GM18517 (cell line): ENCODE measurements at regions not wholly inside any gene's neighbourhood (a gene's known extent, or its start where the extent isn't known, plus 50 kb on each side); places are given as distances from the start of the nearest gene placed in this dataset.

ENCODE experiments used
- ATAC-seq: cut with Tn5 transposase; IDR thresholded peaks from one replicate; pipeline ENCODE4 v1.9.1; 2021; ENCODE audit warnings: mild to moderate bottlenecking, moderate library complexity; ENCODE audit not compliant: unreplicated experiment

GRCh38 chr10:108902619-108903285, 1020.6 kb downstream of the XPNPEP1 start:
- peak; percentile 48 for ATAC-seq

GRCh38 chr10:108901781-108902618, 1021.3 kb downstream of the XPNPEP1 start:
- no peak for ATAC-seq

GRCh38 chr10:108899670-108900069, 1023.6 kb downstream of the XPNPEP1 start:
- ATAC-seq = no peak

- ATAC-seq = peak; percentile 94
These were observed 1028.7 kb downstream of the XPNPEP1 start for GRCh38 chr10:108894402-108895301.

GRCh38 chr10:108877095-108877561, 1046.2 kb downstream of the XPNPEP1 start:
- ATAC-seq = no peak

GRCh38 chr10:108872854-108873253, 1050.5 kb downstream of the XPNPEP1 start:
- ATAC-seq = peak; percentile 63

GRCh38 chr10:108868881-108869280, 1054.4 kb downstream of the XPNPEP1 start:
- no peak for ATAC-seq

GRCh38 chr10:108862676-108863350, 1060.5 kb downstream of the XPNPEP1 start:
- ATAC-seq = no peak

GRCh38 chr10:108861181-108861754, 1062.0 kb downstream of the XPNPEP1 start:
- no peak for ATAC-seq

- peak; percentile 71 for ATAC-seq
These were observed 1071.1 kb downstream of the XPNPEP1 start for GRCh38 chr10:108852211-108852610.

GRCh38 chr10:108850138-108850854, 1073.0 kb downstream of the XPNPEP1 start:
- peak; percentile 93 for ATAC-seq

GRCh38 chr10:108849688-108850087, 1073.6 kb downstream of the XPNPEP1 start:
- ATAC-seq = peak; percentile 2

- ATAC-seq = no peak
These were observed 1074.1 kb downstream of the XPNPEP1 start for GRCh38 chr10:108849186-108849585.

- no peak for ATAC-seq
These were observed 1075.3 kb downstream of the XPNPEP1 start for GRCh38 chr10:108848046-108848445.

- ATAC-seq = no peak
These were observed 1082.4 kb downstream of the XPNPEP1 start for GRCh38 chr10:108840944-108841343.

GRCh38 chr10:108836362-108836761, 1086.9 kb downstream of the XPNPEP1 start:
- ATAC-seq = no peak

GRCh38 chr10:108822026-108822425, 1101.3 kb downstream of the XPNPEP1 start:
- ATAC-seq = no peak

GRCh38 chr10:108819302-108819701, 1104.0 kb downstream of the XPNPEP1 start:
- ATAC-seq = no peak

GRCh38 chr10:108817584-108817983, 1105.7 kb downstream of the XPNPEP1 start:
- no peak for ATAC-seq
